MM.1S (cell line): ENCODE measurements at regions not wholly inside any gene's neighbourhood (a gene's known extent, or its start where the extent isn't known, plus 50 kb on each side); places are given as distances from the start of the nearest gene placed in this dataset.

Experiments used
- DNase-seq: peaks from one replicate; pipeline ENCODE4 v3.0.0-alpha.2; 2015
- H2AFZ ChIP-seq: fragments of 300-600 bp; sonication (generic); 2 replicates; pipeline ENCODE4 v1.6.0; 2016; ENCODE audit warnings: antibody characterized with exemption, low read length
- H3F3A ChIP-seq: fragments of 300-600 bp; sonication (generic); 2 replicates; pipeline ENCODE4 v1.6.1; 2016; ENCODE audit warnings: mild to moderate bottlenecking, antibody characterized with exemption, low read length, moderate library complexity, mixed read lengths; ENCODE audit not compliant: insufficient read depth
- H3K27ac ChIP-seq: fragments of 300-600 bp; sonication (generic); 2 replicates; pipeline ENCODE4 v1.5.1; 2016; ENCODE audit warnings: mild to moderate bottlenecking, low read length
- H3K27me3 ChIP-seq: fragments of 300-600 bp; sonication (generic); replicated peaks from 2 replicates; pipeline ENCODE4 v1.6.0; 2016; ENCODE audit warnings: low read length; ENCODE audit not compliant: insufficient read depth
- H3K36me3 ChIP-seq: fragments of 300-600 bp; sonication (generic); replicated peaks from 2 replicates; pipeline ENCODE4 v1.6.1; 2016; ENCODE audit warnings: mild to moderate bottlenecking, low read length, mixed read lengths; ENCODE audit not compliant: insufficient read depth
- H3K4me1 ChIP-seq: fragments of 300-600 bp; sonication (generic); 2 replicates; pipeline ENCODE4 v1.6.1; 2016; ENCODE audit warnings: low read length, mixed read lengths
- H3K4me2 ChIP-seq: fragments of 300-600 bp; sonication (generic); 2 replicates; pipeline ENCODE4 v1.6.0; 2016; ENCODE audit warnings: low read depth, low read length
- H3K4me3 ChIP-seq: fragments of 300-600 bp; sonication (generic); 2 replicates; pipeline ENCODE4 v1.5.1; 2016; ENCODE audit warnings: low read length, mixed read lengths
- H3K79me2 ChIP-seq: fragments of 300-600 bp; sonication (generic); 2 replicates; pipeline ENCODE4 v1.6.1; 2016; ENCODE audit warnings: mixed run types, low read length, mixed read lengths
- H3K9ac ChIP-seq: fragments of 300-600 bp; sonication (generic); 2 replicates; pipeline ENCODE4 v1.6.1; 2016; ENCODE audit warnings: low read length, mixed read lengths
- H3K9me2 ChIP-seq: fragments of 300-600 bp; sonication (generic); replicated peaks from 2 replicates; pipeline ENCODE4 v1.6.1; 2016; ENCODE audit warnings: mild to moderate bottlenecking, low read length, mixed read lengths; ENCODE audit not compliant: insufficient read depth
- H3K9me3 ChIP-seq: fragments of 300-600 bp; sonication (generic); replicated peaks from 2 replicates; pipeline ENCODE4 v1.6.1; 2016; ENCODE audit warnings: mild to moderate bottlenecking, low read length, mixed read lengths; ENCODE audit not compliant: insufficient read depth
- H4K20me1 ChIP-seq: fragments of 300-600 bp; sonication (generic); 2 replicates; pipeline ENCODE4 v1.6.1; 2016; ENCODE audit warnings: mild to moderate bottlenecking, low read length, moderate library complexity, mixed read lengths; ENCODE audit not compliant: insufficient read depth
- EZH2 ChIP-seq: fragments of 300-600 bp; sonication (generic); optimal IDR thresholded peaks from 2 replicates; pipeline ENCODE3; 2017; ENCODE audit warnings: low read depth, mild to moderate bottlenecking, antibody characterized with exemption, low read length, mixed read lengths
- EZH2phosphoT487 ChIP-seq: fragments of 300-600 bp; sonication (generic); IDR thresholded peaks from 2 replicates; pipeline ENCODE4 v1.6.1; 2018; ENCODE audit warnings: antibody characterized with exemption, low read length
- TF ChIP-seq, protein P1 (sequence below): fragments of 300-600 bp; sonication (generic); IDR thresholded peaks from 2 replicates; pipeline ENCODE4 v1.5.1; 2016; ENCODE audit warnings: antibody characterized with exemption, low read length, mixed read lengths

DNA sequence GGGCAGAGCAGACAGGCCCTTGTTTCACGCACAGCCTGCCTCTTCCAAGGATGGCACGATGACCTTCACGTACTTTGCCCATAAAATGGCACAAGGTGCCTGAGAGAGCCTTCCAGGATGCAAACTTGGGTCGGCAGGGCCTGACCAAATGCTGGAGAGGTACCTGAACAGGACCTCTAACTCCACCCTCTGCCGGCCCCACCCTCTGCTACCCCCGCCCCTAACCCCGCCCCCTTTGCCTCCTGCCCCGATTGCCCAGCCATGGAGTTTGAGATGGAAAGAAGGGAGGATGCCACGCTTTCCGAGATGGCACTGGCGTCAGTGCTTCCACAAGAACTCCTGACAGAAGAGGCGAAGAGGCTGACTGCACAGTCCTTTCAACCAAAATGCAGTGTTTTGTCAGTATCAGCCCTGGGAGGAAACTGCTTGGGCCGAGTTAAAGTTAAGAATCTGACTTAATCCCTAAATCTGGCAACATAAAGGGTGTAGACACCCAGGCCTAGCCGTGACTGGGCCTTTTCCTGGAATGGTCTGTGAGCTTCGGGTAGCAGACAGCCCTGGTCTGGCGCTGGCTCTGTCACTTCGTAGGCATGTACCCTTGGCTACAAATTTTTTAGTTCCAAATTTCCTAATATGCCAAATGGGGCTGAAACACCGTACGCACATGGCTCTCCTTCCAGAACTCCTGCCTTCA, 230.3 kb upstream of the RGMA start:
- H3K27me3 ChIP-seq, result no peaks in the 10 kb centered on the region
- no peak for DNase-seq
- no peak overlapping the region for H3K4me2 ChIP-seq
- no peak overlapping the region for H3K27ac ChIP-seq
- TF ChIP-seq, protein P1, sequence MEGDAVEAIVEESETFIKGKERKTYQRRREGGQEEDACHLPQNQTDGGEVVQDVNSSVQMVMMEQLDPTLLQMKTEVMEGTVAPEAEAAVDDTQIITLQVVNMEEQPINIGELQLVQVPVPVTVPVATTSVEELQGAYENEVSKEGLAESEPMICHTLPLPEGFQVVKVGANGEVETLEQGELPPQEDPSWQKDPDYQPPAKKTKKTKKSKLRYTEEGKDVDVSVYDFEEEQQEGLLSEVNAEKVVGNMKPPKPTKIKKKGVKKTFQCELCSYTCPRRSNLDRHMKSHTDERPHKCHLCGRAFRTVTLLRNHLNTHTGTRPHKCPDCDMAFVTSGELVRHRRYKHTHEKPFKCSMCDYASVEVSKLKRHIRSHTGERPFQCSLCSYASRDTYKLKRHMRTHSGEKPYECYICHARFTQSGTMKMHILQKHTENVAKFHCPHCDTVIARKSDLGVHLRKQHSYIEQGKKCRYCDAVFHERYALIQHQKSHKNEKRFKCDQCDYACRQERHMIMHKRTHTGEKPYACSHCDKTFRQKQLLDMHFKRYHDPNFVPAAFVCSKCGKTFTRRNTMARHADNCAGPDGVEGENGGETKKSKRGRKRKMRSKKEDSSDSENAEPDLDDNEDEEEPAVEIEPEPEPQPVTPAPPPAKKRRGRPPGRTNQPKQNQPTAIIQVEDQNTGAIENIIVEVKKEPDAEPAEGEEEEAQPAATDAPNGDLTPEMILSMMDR, result no peak
- TF ChIP-seq EZH2phosphoT487 (no peak), EZH2 (no peak)
- no peaks in the 10 kb centered on the region for H3K4me1 ChIP-seq
- no peaks in the 10 kb centered on the region for H3K9me3 ChIP-seq
- H3K9me2 ChIP-seq, result no peaks in the 10 kb centered on the region
- no peak overlapping the region for H3K9ac ChIP-seq
- no peaks in the 10 kb centered on the region for H4K20me1 ChIP-seq
- H3F3A ChIP-seq, result no peaks in the 10 kb centered on the region
- H3K36me3 ChIP-seq, result no peaks in the 10 kb centered on the region
- no peak overlapping the region for H2AFZ ChIP-seq
- no peaks in the 10 kb centered on the region for H3K79me2 ChIP-seq
- H3K4me3 ChIP-seq, result no peak overlapping the region

DNA sequence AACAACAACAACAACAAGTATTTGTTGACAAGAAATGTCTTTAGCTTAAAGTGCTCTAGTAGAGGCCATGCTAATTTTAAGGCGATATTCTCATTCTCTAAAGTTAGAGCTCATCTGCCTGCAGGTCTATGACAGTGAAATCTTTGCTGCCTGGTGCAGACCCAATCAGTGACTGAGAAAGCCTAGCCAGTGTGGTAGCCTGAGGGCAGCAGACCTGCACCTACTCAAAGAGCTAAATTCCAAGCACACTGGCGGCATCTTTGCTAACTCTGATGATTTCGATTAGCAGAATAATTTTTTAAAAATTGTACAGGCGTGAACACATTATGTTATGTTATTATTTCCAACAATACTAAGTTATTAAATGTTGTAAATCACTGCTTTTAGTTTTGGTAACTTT, 228.8 kb upstream of the RGMA start:
- H4K20me1 ChIP-seq, result no peaks in the 10 kb centered on the region
- H3K4me3 ChIP-seq, result no peak overlapping the region
- no peaks in the 10 kb centered on the region for H3F3A ChIP-seq
- H3K9me3 ChIP-seq, result no peaks in the 10 kb centered on the region
- TF ChIP-seq EZH2phosphoT487 (no peak), EZH2 (no peak)
- TF ChIP-seq, protein P1, result no peak
- no peaks in the 10 kb centered on the region for H3K36me3 ChIP-seq
- H3K4me2 ChIP-seq, result no peak overlapping the region
- no peak overlapping the region for H2AFZ ChIP-seq
- H3K9me2 ChIP-seq, result no peaks in the 10 kb centered on the region
- no peak for DNase-seq
- H3K27me3 ChIP-seq, result no peaks in the 10 kb centered on the region
- H3K4me1 ChIP-seq, result no peaks in the 10 kb centered on the region
- H3K79me2 ChIP-seq, result no peaks in the 10 kb centered on the region
- no peak overlapping the region for H3K27ac ChIP-seq
- H3K9ac ChIP-seq, result no peak overlapping the region

DNA sequence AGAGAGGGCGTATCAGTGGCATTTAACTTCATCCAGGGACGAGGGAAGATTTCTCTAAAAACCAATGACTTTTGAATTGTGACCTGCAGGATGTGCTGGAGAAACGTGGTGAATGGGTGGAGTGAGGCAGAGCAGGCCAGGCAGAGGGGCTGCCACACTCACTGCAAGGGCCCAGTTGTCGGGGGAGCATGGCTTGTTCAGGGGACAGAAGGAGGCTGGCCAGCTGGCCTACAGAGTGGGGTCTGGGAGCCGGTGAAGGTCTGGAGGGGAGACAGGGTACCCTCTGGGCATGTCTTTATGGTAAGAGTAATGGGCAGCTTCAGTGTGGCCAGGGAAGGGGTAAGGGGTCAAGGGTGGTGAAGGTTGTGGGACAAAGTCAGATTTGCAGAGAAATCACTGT, 225.2 kb upstream of the RGMA start:
- no peak overlapping the region for H3K27ac ChIP-seq
- H3F3A ChIP-seq, result no peaks in the 10 kb centered on the region
- no peak overlapping the region for H3K4me2 ChIP-seq
- no peaks in the 10 kb centered on the region for H3K9me2 ChIP-seq
- no peaks in the 10 kb centered on the region for H4K20me1 ChIP-seq
- H3K9ac ChIP-seq, result no peak overlapping the region
- no peak for TF ChIP-seq EZH2
- TF ChIP-seq, protein P1, result no peak
- no peak for TF ChIP-seq EZH2phosphoT487
- no peaks in the 10 kb centered on the region for H3K27me3 ChIP-seq
- H3K36me3 ChIP-seq, result no peaks in the 10 kb centered on the region
- no peaks in the 10 kb centered on the region for H3K79me2 ChIP-seq
- H2AFZ ChIP-seq, result no peak overlapping the region
- H3K9me3 ChIP-seq, result no peaks in the 10 kb centered on the region
- H3K4me3 ChIP-seq, result no peak overlapping the region
- no peak for DNase-seq
- H3K4me1 ChIP-seq, result no peaks in the 10 kb centered on the region
